Lower leg skin (tissue), 4 donors: ENCODE measurements at regions not wholly inside any gene's neighbourhood (a gene's known extent, or its start where the extent isn't known, plus 50 kb on each side); places are given as distances from the start of the nearest gene placed in this dataset.

Source experiments
- DNase-seq, 2 donors: peaks; one replicate each; pipeline ENCODE4 v3.0.0-alpha.2; 2019; ENCODE audit warnings: low spot score in 2 of 2
- H3K4me3 ChIP-seq: fragments of 200-600 bp; sonication (generic); 2 replicates; pipeline ENCODE4 v1.5.1; 2017; ENCODE audit warnings: mild to moderate bottlenecking, low read depth; ENCODE audit not compliant: poor library complexity, severe bottlenecking
- POLR2A ChIP-seq, 2 donors: fragments of 450-650 bp; IDR thresholded peaks; one replicate each; pipeline ENCODE4 v1.6.1; 2016 to 2017; ENCODE audit warnings: antibody characterized with exemption in 2 of 2, mild to moderate bottlenecking in 1 of 2, moderate library complexity in 1 of 2
- WGBS, 2 donors: methylation state at CpG; one replicate each; pipeline ENCODE4 v1.1.5; 2018; 5-methylcytosine and 5-hydroxymethylcytosine counted together
- intact Hi-C: fragments of 100-400 bp; cut with DNase I; formaldehyde crosslinking; loops from one replicate; pipeline ENCODE4 v1.15.0; 2023; ENCODE audit warnings: low total_unique reads
- TF ChIP-seq, protein P1 (sequence below), 3 donors: fragments of 450-650 bp; IDR thresholded peaks; one replicate each; pipeline ENCODE4 v1.5.1; 2016; ENCODE audit warnings: antibody characterized with exemption in 3 of 3, mild to moderate bottlenecking in 3 of 3, moderate library complexity in 2 of 3

- 45 to 57% methylated on average over 3 of the region's 3 CpGs for WGBS, 2 donors
- no peak for TF ChIP-seq POLR2A (IDR thresholded peaks at IDR 0.05)
- TF ChIP-seq, protein P1, sequence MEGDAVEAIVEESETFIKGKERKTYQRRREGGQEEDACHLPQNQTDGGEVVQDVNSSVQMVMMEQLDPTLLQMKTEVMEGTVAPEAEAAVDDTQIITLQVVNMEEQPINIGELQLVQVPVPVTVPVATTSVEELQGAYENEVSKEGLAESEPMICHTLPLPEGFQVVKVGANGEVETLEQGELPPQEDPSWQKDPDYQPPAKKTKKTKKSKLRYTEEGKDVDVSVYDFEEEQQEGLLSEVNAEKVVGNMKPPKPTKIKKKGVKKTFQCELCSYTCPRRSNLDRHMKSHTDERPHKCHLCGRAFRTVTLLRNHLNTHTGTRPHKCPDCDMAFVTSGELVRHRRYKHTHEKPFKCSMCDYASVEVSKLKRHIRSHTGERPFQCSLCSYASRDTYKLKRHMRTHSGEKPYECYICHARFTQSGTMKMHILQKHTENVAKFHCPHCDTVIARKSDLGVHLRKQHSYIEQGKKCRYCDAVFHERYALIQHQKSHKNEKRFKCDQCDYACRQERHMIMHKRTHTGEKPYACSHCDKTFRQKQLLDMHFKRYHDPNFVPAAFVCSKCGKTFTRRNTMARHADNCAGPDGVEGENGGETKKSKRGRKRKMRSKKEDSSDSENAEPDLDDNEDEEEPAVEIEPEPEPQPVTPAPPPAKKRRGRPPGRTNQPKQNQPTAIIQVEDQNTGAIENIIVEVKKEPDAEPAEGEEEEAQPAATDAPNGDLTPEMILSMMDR (IDR thresholded peaks at IDR 0.05) = no peak
- no peak overlapping the region for H3K4me3 ChIP-seq
- DNase-seq = no peak
- intact Hi-C loops = no loop called here
Observed at GRCh38 chr18:47323158-47323557, 71.7 kb upstream of the SKOR2 start.

- no peak overlapping the region for H3K4me3 ChIP-seq
- DNase-seq = no peak
- TF ChIP-seq POLR2A (IDR thresholded peaks at IDR 0.05) = no peak
- TF ChIP-seq, protein P1 (IDR thresholded peaks at IDR 0.05) = no peak
- WGBS, 2 donors = 88 to 91% methylated on average over 3 of the region's 3 CpGs
- intact Hi-C loops = no loop called here
Observed at GRCh38 chr18:47321815-47322214, 70.4 kb upstream of the SKOR2 start.

- intact Hi-C loops = no loop called here
- TF ChIP-seq, protein P1 (IDR thresholded peaks at IDR 0.05) = no peak
- no peak for TF ChIP-seq POLR2A (IDR thresholded peaks at IDR 0.05)
- no peak for DNase-seq
- 95 to 96% methylated on average over 1 of the region's 1 CpG for WGBS, 2 donors
- no peak overlapping the region for H3K4me3 ChIP-seq
Observed at GRCh38 chr18:47317824-47318508, 66.5 kb upstream of the SKOR2 start.

GRCh38 chr18:47316924-47317323, 65.5 kb upstream of the SKOR2 start:
- H3K4me3 ChIP-seq = no peak overlapping the region
- intact Hi-C loops = no loop called here
- 76 to 82% methylated on average over 4 of the region's 4 CpGs for WGBS, 2 donors
- no peak for TF ChIP-seq POLR2A (IDR thresholded peaks at IDR 0.05)
- TF ChIP-seq, protein P1 (IDR thresholded peaks at IDR 0.05) = no peak
- no peak for DNase-seq

GRCh38 chr18:47313901-47314300, 62.4 kb upstream of the SKOR2 start:
- 66 to 68% methylated on average over 4 of the region's 4 CpGs for WGBS, 2 donors
- no peak for DNase-seq
- no peak for TF ChIP-seq POLR2A (IDR thresholded peaks at IDR 0.05)
- TF ChIP-seq, protein P1 (IDR thresholded peaks at IDR 0.05) = no peak
- H3K4me3 ChIP-seq = no peak overlapping the region
- intact Hi-C loops = no loop called here

GRCh38 chr18:47311585-47311984, 60.1 kb upstream of the SKOR2 start:
- WGBS, 2 donors = 86% methylated on average over 2 of the region's 2 CpGs
- TF ChIP-seq POLR2A (IDR thresholded peaks at IDR 0.05) = no peak
- TF ChIP-seq, protein P1 (IDR thresholded peaks at IDR 0.05) = no peak
- intact Hi-C loops = no loop called here

More at GRCh38 chr18:47311585-47311984, 60.1 kb upstream of the SKOR2 start:
- no peak for DNase-seq
- H3K4me3 ChIP-seq = no peak overlapping the region
